IMR-90 (cell line): ENCODE measurements at regions not wholly inside any gene's neighbourhood (a gene's known extent, or its start where the extent isn't known, plus 50 kb on each side); places are given as distances from the start of the nearest gene placed in this dataset.

Experiments used
- ATAC-seq: fragments of 200-7000 bp; cut with Tn5 transposase; 2 replicates; pipeline ENCODE4 v1.9.1; 2020; ENCODE audit warnings: low read depth, mild to moderate bottlenecking, moderate library complexity
- BruUV-seq: library from RNA; stranded (reverse); fragments of 400-500 nt; replicated peaks from 2 replicates; lab custom pipeline; 2021; lab: Mats Ljungman, UMichigan
- CTCF ChIA-PET: fragments of 300-600 bp; formaldehyde crosslinking; extraction: SDS; loops from one replicate; lab custom pipeline; 2021; ENCODE audit warnings: antibody characterized with exemption; lab: Yijun Ruan, JAX
- POLR2A ChIA-PET: fragments of 300-600 bp; sonication (Branson Sonifier 250); formaldehyde crosslinking; loops from one replicate; lab custom pipeline; 2022; ENCODE audit warnings: antibody characterized with exemption; ENCODE audit not compliant: unreplicated experiment; lab: Charles Lee
- DNase-seq: peaks from one replicate; pipeline ENCODE4 v3.0.0; 2013
- H2AFZ ChIP-seq: replicated peaks from 2 replicates; pipeline ENCODE3; 2013; ENCODE audit warnings: low read length, mild to moderate bottlenecking; ENCODE audit not compliant: poor library complexity
- H2AK5ac ChIP-seq: 2 replicates; pipeline ENCODE4 v1.6.1; 2013; ENCODE audit warnings: low read depth, low read length, inconsistent platforms
- H2AK9ac ChIP-seq: replicated peaks from 2 replicates; pipeline ENCODE3; 2013; ENCODE audit warnings: mild to moderate bottlenecking, low read depth, low read length, moderate library complexity; ENCODE audit not compliant: poor library complexity
- H2BK120ac ChIP-seq: 2 replicates; pipeline ENCODE4 v1.6.1; 2013; ENCODE audit warnings: low read depth, low read length, inconsistent platforms
- H2BK15ac ChIP-seq: 3 replicates; pipeline ENCODE4 v1.6.1; 2013; ENCODE audit warnings: low read depth, low read length, inconsistent platforms
- H2BK20ac ChIP-seq: 2 replicates; pipeline ENCODE4 v1.6.1; 2013; ENCODE audit warnings: low read depth, mild to moderate bottlenecking, inconsistent platforms, low read length, moderate library complexity
- H2BK5ac ChIP-seq: 2 replicates; pipeline ENCODE4 v1.6.1; 2013; ENCODE audit warnings: mild to moderate bottlenecking, low read depth, low read length, inconsistent platforms; ENCODE audit not compliant: poor library complexity, severe bottlenecking
- H3K14ac ChIP-seq: replicated peaks from 2 replicates; pipeline ENCODE4 v1.6.1; 2013; ENCODE audit warnings: low read depth, low read length, inconsistent platforms
- H3K18ac ChIP-seq: 2 replicates; pipeline ENCODE4 v1.6.1; 2013; ENCODE audit warnings: low read depth, low read length, control low read depth
- H3K23ac ChIP-seq: 2 replicates; pipeline ENCODE4 v1.6.1; 2013; ENCODE audit warnings: low read depth, low read length, inconsistent platforms
- H3K27ac ChIP-seq: 2 replicates; pipeline ENCODE4 v1.5.1; 2013; ENCODE audit warnings: mild to moderate bottlenecking, control low read depth, low read length; ENCODE audit not compliant: insufficient read depth
- H3K27me3 ChIP-seq: 2 replicates; pipeline ENCODE4 v1.6.1; 2013; ENCODE audit warnings: low read length; ENCODE audit not compliant: control insufficient read depth, insufficient read depth
- H3K36me3 ChIP-seq: 2 replicates; pipeline ENCODE4 v1.6.1; 2013; ENCODE audit warnings: low read length, mixed read lengths; ENCODE audit not compliant: control insufficient read depth, insufficient read depth
- H3K4ac ChIP-seq: 2 replicates; pipeline ENCODE4 v1.6.1; 2013; ENCODE audit warnings: low read depth, low read length, inconsistent platforms
- H3K4me1 ChIP-seq: 2 replicates; pipeline ENCODE4 v1.6.1; 2013; ENCODE audit warnings: low read length, mixed read lengths; ENCODE audit not compliant: control insufficient read depth, insufficient read depth
- H3K4me2 ChIP-seq: 2 replicates; pipeline ENCODE4 v1.6.1; 2013; ENCODE audit warnings: low read depth, mild to moderate bottlenecking, control low read depth, low read length, moderate library complexity
- H3K4me3 ChIP-seq: 2 replicates; pipeline ENCODE4 v1.5.1; 2013; ENCODE audit warnings: low read depth, mild to moderate bottlenecking, control low read depth, low read length, moderate library complexity; ENCODE audit not compliant: insufficient read depth
- H3K56ac ChIP-seq: 2 replicates; pipeline ENCODE4 v1.6.1; 2013; ENCODE audit warnings: low read length, inconsistent platforms; ENCODE audit not compliant: insufficient read depth; ENCODE audit errors: extremely low read depth
- H3K79me1 ChIP-seq, 2 experiments: 2 replicates each; pipeline ENCODE4 v1.6.1; 2013; ENCODE audit warnings: low read length in 2 of 2, inconsistent platforms in 1 of 2, low read depth in 1 of 2
- H3K9ac ChIP-seq: 2 replicates; pipeline ENCODE4 v1.6.1; 2013; ENCODE audit warnings: low read depth, low read length, control low read depth
- H3K9me1 ChIP-seq: 2 replicates; pipeline ENCODE4 v1.6.1; 2013; ENCODE audit warnings: low read length, inconsistent platforms; ENCODE audit not compliant: insufficient read depth
- H3K9me3 ChIP-seq: 2 replicates; pipeline ENCODE4 v1.6.1; 2013; ENCODE audit warnings: low read length; ENCODE audit not compliant: control insufficient read depth, insufficient read depth
- H4K20me1 ChIP-seq: 2 replicates; pipeline ENCODE4 v1.6.1; 2013; ENCODE audit warnings: low read length, inconsistent platforms; ENCODE audit not compliant: insufficient read depth
- H4K5ac ChIP-seq: 2 replicates; pipeline ENCODE4 v1.6.1; 2013; ENCODE audit warnings: mild to moderate bottlenecking, low read depth, low read length, control low read depth
- H4K8ac ChIP-seq, 2 experiments: 2 replicates each; pipeline ENCODE4 v1.6.1; 2013; ENCODE audit warnings: low read depth in 2 of 2, low read length in 2 of 2, control low read depth in 1 of 2, inconsistent platforms in 1 of 2
- H4K91ac ChIP-seq: 2 replicates; pipeline ENCODE4 v1.6.1; 2013; ENCODE audit warnings: low read depth, low read length, inconsistent platforms; ENCODE audit not compliant: insufficient read depth
- CHD1 ChIP-seq: IDR thresholded peaks from 2 replicates; pipeline ENCODE4 v1.6.1; 2012; ENCODE audit warnings: low read depth, low read length, improper control_type of control experiment
- WGBS, 2 experiments: methylation state at CpG; one replicate each; pipeline versions ENCODE4 v1.1.5 to v1.1.7; 2013; ENCODE audit warnings: missing lambda C conversion rate in 2 of 2; ENCODE audit not compliant: insufficient read length in 1 of 2; ENCODE audit errors: extremely low coverage in 2 of 2; 5-methylcytosine and 5-hydroxymethylcytosine counted together
- dilution Hi-C: fragments of 300-500 bp; cut with HindIII; formaldehyde crosslinking; loops from one replicate; pipeline ENCODE4 v1.14.3; 2018; ENCODE audit warnings: low sequenced_read_pairs; ENCODE audit not compliant: unreplicated experiment
- in situ Hi-C: fragments of 300-500 bp; cut with MboI; formaldehyde crosslinking; loops from 3 replicates; pipeline ENCODE4 v1.14.3; 2019; ENCODE audit warnings: low sequenced_read_pairs, inconsistent platforms, mixed read lengths
- intact Hi-C: fragments of 100-400 bp; cut with micrococcal nuclease; formaldehyde crosslinking; loops from 2 replicates; pipeline ENCODE4 v1.10.0; 2022

DNA sequence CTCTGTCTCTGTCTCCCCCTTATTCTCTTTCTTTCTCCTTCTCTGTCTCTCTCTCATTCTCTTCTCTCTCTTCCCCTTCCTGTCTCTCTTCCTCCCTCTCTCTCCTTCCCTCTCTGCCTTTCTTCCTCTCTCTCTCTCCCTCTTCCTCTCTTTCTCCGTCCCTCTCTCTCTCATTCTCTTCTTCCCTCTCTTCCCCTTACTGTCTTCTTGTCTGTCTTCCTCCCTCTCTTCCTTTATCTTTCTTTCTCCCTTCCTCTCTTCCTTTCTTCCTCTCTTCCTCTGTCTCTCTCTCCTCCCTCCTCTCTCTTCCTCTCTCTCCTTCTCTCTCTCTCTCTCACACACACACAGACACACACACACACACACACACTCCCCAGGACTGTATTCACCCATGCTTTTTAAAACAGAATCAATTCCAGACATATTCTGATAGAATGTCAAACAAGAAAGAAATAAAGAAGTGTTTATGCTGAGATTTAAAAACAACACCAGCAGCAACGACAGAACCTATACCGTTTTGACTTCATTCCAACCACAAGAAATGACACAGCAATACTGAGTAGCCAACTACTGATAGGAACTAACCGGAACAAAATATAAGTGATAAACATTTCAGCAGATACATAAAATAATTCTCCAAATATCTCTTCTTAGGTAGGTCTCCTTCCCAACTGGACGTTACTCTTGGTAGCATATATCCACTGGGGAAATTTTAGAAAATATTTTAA, 296.7 kb downstream of the ASMT start:
- Histone ChIP-seq H4K20me1 (no peaks in the 10 kb centered on the region), H3K4me3 (no peak overlapping the region), H3K9me1 (no peaks in the 10 kb centered on the region), H2BK15ac (no peak overlapping the region), H2AFZ (no peak overlapping the region), H3K36me3 (no peaks in the 10 kb centered on the region), H3K14ac (no peak overlapping the region), H4K8ac (no peak overlapping the region), H3K79me1 (no peaks in the 10 kb centered on the region), H3K9me3 (peaks cover 8% of the 10 kb centered on the region; the same call in 1 of the 2 replicates), H2BK5ac (no peak overlapping the region), H3K56ac (no peak overlapping the region), H4K91ac (no peak overlapping the region), H4K5ac (no peak overlapping the region), H3K4me2 (no peak overlapping the region), H2BK20ac (no peak overlapping the region), H3K18ac (no peak overlapping the region), H2AK5ac (no peak overlapping the region), H3K27ac (no peak overlapping the region), H3K4ac (no peak overlapping the region), H2BK120ac (no peak overlapping the region), H3K4me1 (no peaks in the 10 kb centered on the region), H2AK9ac (no peak overlapping the region), H3K27me3 (no peaks in the 10 kb centered on the region), H3K23ac (no peak overlapping the region), H3K9ac (no peak overlapping the region)
- dilution Hi-C loops = no loop called here
- WGBS, 2 experiments = 17% methylated on average over 1 of the region's 5 CpGs; no CpG with 5 or more reads in 1 of the 2 experiments
- intact Hi-C loops = no loop called here
- DNase-seq (no peak), ATAC-seq (no peak)
- CTCF ChIA-PET = no interaction called here
- POLR2A ChIA-PET = no interaction called here
- BruUV-seq = no TSS peak
- in situ Hi-C loops = no loop called here
- no peak for TF ChIP-seq CHD1
